Tongue (tissue), 1 donor: ENCODE measurements at regions not wholly inside any gene's neighbourhood (a gene's known extent, or its start where the extent isn't known, plus 50 kb on each side); places are given as distances from the start of the nearest gene placed in this dataset.
"Not testable (repeated sequence)": the region's sequence is repeated elsewhere in the genome, so short reads cannot be mapped to it uniquely, and the experiment has no call there.

Experiments
- DNase-seq: peaks from one replicate; pipeline ENCODE4 v3.0.0-alpha.2; 2015

DNA sequence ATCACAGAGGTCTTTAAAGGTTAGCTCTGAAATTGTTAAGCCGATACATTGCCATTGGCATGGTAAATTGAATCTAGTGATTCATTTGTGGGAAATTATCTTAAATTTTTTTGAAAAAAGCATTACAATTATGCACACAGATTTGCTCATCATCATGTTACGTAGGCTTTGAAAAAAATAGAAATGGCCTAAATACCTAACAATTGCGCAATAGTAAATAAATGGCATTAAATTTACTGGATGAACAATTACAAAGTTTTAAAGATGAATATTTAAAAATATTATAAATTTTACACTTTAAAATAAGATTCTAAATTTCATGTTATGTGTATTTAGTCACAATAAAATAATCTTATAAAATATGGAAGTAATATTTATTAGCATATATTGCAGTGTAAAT lies 171.3 kb downstream of the RPRM start:
- no peak for DNase-seq

GRCh38 chr2:153299809-153300208 lies 178.8 kb downstream of the RPRM start:
- peak; percentile 53 for DNase-seq

- DNase-seq: no peak
Measured at GRCh38 chr2:153299217-153299616, 179.3 kb downstream of the RPRM start.

DNA sequence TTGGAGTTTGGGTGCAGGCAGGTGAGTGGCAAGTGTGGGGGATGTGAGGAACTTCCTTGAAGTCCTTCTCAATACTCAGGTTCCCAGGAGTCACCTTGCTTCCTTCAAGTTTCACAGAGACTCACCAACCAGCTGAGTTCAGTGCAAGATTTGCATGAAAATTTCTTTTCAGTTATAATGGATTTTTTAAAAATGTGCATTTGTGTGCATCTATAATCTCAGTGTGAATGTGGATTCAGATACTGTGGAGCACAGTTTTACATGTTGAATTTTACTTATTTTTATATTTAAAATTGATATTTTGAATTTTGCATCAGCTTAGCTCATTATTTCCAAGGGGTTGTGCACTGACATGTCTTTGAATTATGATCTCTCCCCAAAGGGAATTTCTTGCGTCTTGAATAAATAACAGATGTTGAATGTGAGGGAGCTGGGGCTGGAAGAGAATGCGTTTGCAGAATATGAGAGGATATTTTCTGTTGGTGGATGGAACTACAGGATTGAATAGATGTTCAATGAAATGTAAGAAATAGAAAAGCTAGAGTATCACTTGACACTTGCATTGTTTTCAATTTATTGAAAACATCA lies 184.3 kb downstream of the RPRM start:
- peak; percentile 43 for DNase-seq

DNA sequence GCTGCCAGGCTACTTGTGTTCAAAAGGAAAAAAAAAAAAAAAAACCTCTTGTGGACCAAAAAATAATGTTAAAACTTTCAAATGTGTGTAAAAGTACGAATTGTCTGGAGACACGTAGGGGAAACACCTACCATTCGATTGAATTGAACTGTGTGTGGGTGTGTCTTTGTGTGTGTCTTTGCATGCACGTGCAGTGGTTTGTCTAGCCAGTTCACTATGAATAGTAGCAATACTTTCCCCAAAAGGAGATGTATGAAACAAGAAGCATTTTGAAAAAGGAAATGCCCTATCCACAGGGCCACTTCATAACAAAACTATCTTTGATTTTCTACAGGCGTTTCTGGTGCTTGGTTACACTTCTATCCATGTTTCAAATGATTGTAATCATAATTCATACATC lies 186.8 kb downstream of the RPRM start:
- DNase-seq: no peak

DNA sequence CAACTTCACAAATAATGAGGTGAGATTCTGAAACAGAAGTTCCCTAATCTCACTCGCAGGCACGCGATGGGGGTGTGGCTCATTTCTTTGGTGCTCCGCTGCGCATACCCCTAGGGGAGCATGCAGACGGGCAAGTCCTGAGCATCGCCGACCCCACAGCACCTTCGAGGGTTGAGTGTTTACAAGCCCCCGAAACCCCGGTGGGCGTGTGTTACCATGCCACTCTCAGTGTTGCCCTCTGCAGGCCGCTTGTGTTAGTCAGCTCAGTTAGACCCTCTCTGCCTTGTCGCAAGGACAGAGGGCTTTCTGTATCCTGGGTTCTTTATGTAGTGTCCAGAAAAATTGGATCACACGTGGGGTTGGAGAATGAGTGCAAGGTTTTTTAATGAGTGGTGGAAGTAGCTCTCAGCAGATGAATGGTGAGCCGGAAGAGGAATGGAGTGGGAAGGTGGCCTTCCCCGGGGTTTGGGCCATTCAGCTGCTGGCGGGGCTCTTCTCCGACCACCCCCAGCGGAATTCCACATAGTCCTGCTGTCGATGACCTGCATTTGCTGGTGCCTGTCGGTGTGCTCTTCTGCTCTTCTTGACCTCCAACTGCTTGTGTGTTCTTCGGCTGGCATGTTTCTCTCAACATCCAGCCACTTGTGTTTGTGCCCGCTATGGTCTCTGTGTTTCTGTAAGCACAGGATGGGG lies 191.3 kb downstream of the RPRM start:
- no peak for DNase-seq

- DNase-seq: no peak
Measured at GRCh38 chr2:153268941-153269461, 209.6 kb downstream of the RPRM start.

DNA sequence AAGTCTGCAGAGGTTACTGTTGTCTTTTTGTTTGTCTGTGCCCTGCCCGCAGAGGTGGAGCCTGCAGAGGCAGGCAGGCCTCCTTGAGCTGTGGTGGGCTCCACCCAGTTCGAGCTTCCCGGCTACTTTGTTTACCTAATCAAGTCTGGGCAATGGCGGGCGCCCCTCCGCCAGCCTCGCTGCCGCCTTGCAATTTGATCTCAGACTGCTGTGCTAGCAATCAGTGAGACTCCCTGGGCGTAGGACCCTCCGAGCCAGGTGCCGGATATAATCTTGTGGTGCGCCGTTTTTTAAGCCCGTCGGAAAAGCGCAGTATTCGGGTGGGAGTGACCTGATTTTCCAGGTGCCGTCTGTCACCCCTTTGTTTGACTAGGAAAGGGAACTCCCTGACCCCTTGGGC lies 221.7 kb downstream of the RPRM start:
- DNase-seq: not testable (repeated sequence)

- not testable (repeated sequence) for DNase-seq
Measured at GRCh38 chr2:153246636-153247035, 231.9 kb downstream of the RPRM start.

GRCh38 chr2:153235516-153235915 lies 243.0 kb downstream of the RPRM start:
- no peak for DNase-seq

DNA sequence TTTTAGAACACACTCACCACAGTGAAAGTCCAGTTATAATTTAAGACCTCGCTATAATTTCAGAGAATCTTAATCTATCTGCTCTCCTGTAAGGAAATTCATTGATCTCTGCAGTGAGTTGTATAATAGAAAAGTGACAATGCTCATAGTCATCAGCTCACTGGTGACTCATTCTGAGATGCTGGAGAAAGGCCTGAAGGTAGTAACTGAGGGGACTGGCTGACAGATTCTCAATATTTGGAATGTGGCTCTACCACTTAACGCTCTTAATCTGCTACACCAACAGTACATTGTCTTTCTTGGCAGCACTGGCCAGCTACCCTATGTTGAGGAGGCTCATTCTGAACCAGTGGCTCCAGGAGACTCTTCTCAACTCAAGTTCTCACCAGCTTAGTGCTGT lies 246.1 kb downstream of the RPRM start:
- DNase-seq: no peak

DNA sequence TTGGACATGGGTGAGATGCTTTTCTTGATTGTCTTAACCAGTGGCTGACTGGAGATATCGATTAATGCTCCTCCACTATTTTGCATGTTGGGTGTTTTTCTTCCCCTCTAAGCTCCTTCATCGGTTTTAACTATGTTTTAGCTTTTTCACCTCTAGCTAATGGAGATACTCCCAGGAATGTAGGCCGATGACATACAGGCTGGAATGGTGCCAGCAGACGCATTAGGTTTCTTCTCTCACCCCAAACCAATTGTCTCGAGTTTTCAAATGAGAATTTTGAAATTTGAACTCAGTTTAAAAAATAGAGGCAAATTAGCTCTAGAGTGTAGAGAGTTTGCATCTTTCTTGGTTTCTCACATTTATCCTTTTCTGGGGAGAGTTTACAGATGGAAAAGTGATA lies 247.6 kb downstream of the RPRM start:
- peak; percentile 50 for DNase-seq

- DNase-seq: peak; percentile 12
Measured at GRCh38 chr2:153228904-153229303, 249.7 kb downstream of the RPRM start.

- no peak for DNase-seq
Measured at GRCh38 chr2:153227981-153228380, 250.6 kb downstream of the RPRM start.

DNA sequence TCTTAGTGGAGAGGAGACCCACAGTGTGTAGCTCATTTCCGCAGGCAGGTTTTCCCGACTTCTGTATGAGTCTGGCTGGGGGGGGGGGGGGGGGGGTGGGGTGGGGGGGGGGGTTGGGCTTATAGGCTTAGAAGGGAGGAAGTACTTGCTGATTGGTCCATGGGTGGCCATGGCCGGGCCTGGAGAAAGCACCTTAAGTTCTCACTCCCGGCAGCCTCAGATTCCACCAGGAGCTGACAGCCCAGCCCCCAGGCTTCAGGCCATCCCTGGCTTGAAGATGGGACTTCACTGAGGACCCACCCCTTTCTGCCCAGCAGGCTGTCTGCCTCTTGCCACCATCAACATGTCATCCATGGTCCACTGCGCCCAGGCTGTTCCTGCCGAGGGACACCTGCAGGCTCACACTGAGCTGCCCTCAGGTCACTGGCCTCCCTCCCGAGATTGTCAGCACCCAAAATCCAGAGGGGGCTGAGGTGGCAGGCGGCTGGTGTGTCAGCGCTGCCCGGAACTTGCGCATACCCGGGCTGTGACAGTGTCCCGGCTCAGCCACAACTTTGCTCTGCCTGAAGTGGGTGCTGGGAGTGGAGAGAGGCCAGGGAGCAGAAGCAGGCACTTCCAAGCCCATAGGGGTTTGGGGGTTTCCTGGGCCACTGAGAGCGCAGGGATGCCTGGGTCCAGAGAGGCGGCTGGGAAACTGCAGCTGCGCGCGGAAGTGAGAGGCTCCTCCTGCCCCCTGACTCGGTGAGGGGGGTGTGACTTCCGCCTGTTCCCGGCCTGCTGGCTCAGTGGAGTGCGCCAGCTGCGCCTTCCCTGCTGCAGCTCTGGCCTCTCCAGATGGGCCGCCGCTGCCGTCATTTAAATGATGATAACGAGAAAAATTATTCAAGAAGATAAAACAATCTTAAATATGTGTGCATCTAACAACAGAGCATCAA lies 256.1 kb downstream of the RPRM start:
- DNase-seq: no peak

DNA sequence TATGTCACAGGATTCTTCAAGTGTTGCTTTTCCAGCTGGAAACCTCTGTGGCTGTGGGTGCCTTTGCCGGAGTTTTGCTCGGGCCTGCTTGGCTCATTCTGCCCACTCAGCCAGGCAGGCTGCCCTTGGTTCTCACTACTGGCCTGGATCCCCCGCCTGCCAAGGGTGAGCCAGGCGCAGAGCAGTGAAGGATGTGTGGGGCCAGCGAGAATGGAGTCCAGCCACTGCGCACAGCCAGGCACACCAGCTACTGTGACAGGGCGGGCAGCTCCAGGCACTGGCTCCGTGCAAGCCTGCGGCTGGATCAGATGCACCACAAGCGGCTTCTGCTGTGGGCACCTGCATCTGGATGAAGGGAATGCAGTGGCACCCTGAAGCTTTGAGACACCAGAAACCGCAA lies 257.1 kb downstream of the RPRM start:
- no peak for DNase-seq

DNA sequence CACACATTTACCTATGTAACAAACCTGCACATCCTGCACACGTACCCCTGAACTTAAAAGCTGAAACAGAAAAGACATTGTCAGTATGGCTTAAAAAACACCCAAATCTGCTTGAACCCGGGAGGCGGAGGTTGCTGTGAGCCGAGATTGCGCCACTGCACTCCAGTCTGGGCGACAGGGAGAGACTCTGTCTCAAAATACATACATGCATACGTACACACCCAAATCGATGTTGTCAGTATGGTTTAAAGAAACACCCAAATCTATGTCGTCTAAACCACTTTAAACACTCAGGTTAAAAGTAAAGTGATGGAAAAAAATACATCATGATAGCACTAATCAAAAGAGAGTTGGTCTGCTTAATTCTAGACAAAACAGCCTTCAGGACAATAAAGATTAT lies 257.5 kb downstream of the RPRM start:
- no peak for DNase-seq

DNA sequence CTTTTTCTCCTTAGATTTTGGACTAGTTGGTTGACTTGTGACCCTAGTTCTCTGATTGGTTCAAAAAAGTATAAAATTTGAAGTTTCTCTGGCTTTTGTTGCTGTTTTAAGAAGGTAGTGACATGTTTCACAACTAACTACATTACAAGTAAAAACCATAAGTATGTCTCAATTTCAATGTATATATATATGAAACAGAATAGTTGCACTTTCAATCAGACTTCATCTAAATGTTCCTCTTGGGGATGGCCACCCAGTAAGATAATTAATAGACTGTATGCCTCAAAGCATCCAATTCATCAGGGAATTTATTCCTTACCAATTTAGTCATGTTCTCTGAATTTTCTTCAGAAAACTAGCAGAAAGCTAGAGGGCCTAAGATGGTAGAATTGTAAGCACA lies 259.7 kb downstream of the RPRM start:
- DNase-seq: no peak

GRCh38 chr2:153214337-153214736 lies 264.2 kb downstream of the RPRM start:
- DNase-seq: no peak

GRCh38 chr2:153213022-153213421 lies 265.5 kb downstream of the RPRM start:
- DNase-seq: no peak

- DNase-seq: no peak
Measured at GRCh38 chr2:153197402-153198386, 280.9 kb downstream of the RPRM start.
